ENCODE measurements at regions not wholly inside any gene's neighbourhood (a gene's known extent, or its start where the extent isn't known, plus 50 kb on each side); places are given as distances from the start of the nearest gene placed in this dataset.

GRCh38 chr11:77530879-77531278, 57.0 kb upstream of the PAK1 start:
- Mint-ChIP-seq H3K27me3 (no peaks in the 10 kb centered on the region), H3K36me3 (ENCODE audit: low read depth) (no peaks in the 10 kb centered on the region), H3K9me3 (ENCODE audit: low read depth) (no peaks in the 10 kb centered on the region), H3K4me1 (no peaks in the 10 kb centered on the region), H3K27ac (no peak overlapping the region), H3K4me3 (no peak overlapping the region)
- DNase-seq (no peak), ATAC-seq (no peak)
- CTCF ChIA-PET, result interaction anchor here (0.6 kb wide), 1 partner anchor 69 kb away, joined by 3 read pairs; no protein-coding TSS in a partner anchor
- POLR2A ChIA-PET, result no interaction called here
- intact Hi-C loops (cut with DNase I, micrococcal nuclease), result no loop called here

- no peak overlapping the region for H3K27ac Mint-ChIP-seq
- H3K4me1 Mint-ChIP-seq, result no peaks in the 10 kb centered on the region
- ATAC-seq (no peak), DNase-seq (no peak)
- intact Hi-C loops (cut with DNase I, micrococcal nuclease), result no loop called here
- no peaks in the 10 kb centered on the region for H3K36me3 Mint-ChIP-seq (ENCODE audit: low read depth)
- no peaks in the 10 kb centered on the region for H3K9me3 Mint-ChIP-seq (ENCODE audit: low read depth)
- no peak overlapping the region for H3K4me3 Mint-ChIP-seq
- ChIA-PET CTCF (interaction anchor here (0.8 kb wide), 1 partner anchor 18 kb away, joined by 3 read pairs; no protein-coding TSS in a partner anchor), POLR2A (no interaction called here)
- no peaks in the 10 kb centered on the region for H3K27me3 Mint-ChIP-seq
Observed at GRCh38 chr11:77529685-77530084, 55.8 kb upstream of the PAK1 start.

- Mint-ChIP-seq H3K4me3 (no peak overlapping the region), H3K27me3 (no peaks in the 10 kb centered on the region), H3K36me3 (ENCODE audit: low read depth) (no peaks in the 10 kb centered on the region), H3K4me1 (no peaks in the 10 kb centered on the region), H3K9me3 (ENCODE audit: low read depth) (no peaks in the 10 kb centered on the region), H3K27ac (no peak overlapping the region)
- intact Hi-C loops (cut with DNase I, micrococcal nuclease), result no loop called here
- CTCF ChIA-PET, result no interaction called here
- no peak for ATAC-seq
- no peak for DNase-seq
- POLR2A ChIA-PET, result no interaction called here
Observed at GRCh38 chr11:77525455-77526091, 51.7 kb upstream of the PAK1 start.

GRCh38 chr11:77524539-77524938, 50.6 kb upstream of the PAK1 start:
- no peaks in the 10 kb centered on the region for H3K36me3 Mint-ChIP-seq (ENCODE audit: low read depth)
- no peaks in the 10 kb centered on the region for H3K27me3 Mint-ChIP-seq
- H3K4me1 Mint-ChIP-seq, result no peaks in the 10 kb centered on the region
- ATAC-seq (no peak), DNase-seq (no peak)
- CTCF ChIA-PET, result no interaction called here
- POLR2A ChIA-PET, result no interaction called here
- H3K27ac Mint-ChIP-seq, result no peak overlapping the region
- intact Hi-C loops (cut with DNase I, micrococcal nuclease), result no loop called here
- H3K4me3 Mint-ChIP-seq, result no peak overlapping the region
- H3K9me3 Mint-ChIP-seq (ENCODE audit: low read depth), result no peaks in the 10 kb centered on the region

- Mint-ChIP-seq H3K9me3 (ENCODE audit: low read depth) (no peaks in the 10 kb centered on the region), H3K27ac (no peak overlapping the region), H3K27me3 (no peaks in the 10 kb centered on the region), H3K4me1 (no peaks in the 10 kb centered on the region), H3K4me3 (no peak overlapping the region), H3K36me3 (ENCODE audit: low read depth) (no peaks in the 10 kb centered on the region)
- intact Hi-C loops (cut with DNase I, micrococcal nuclease), result no loop called here
- CTCF ChIA-PET, result no interaction called here
- DNase-seq (no peak), ATAC-seq (no peak)
- POLR2A ChIA-PET, result no interaction called here
Observed at GRCh38 chr11:77523712-77524111, 49.8 kb upstream of the PAK1 start.

Data from activated CD4-positive, alpha-beta T cell treated with anti-CD3 and anti-CD28 coated beads for 36 hours (primary cell).